WTC11 (cell line): ENCODE measurements at regions not wholly inside any gene's neighbourhood (a gene's known extent, or its start where the extent isn't known, plus 50 kb on each side); places are given as distances from the start of the nearest gene placed in this dataset.

Source experiments
- ATAC-seq: fragments of 200-7000 bp; cut with Tn5 transposase; 2 replicates; pipeline ENCODE4 v1.10.0; 2021; ENCODE audit warnings: mild to moderate bottlenecking, moderate library complexity
- CTCF ChIA-PET: fragments of 300-600 bp; sonication (Branson Sonifier 250); formaldehyde crosslinking; loops from one replicate; lab custom pipeline; 2021; ENCODE audit warnings: antibody characterized with exemption; lab: Charles Lee
- POLR2A ChIA-PET: fragments of 350-600 bp; sonication (Branson Sonifier 250); formaldehyde crosslinking; loops from one replicate; lab custom pipeline; 2021; ENCODE audit warnings: antibody characterized with exemption; lab: Charles Lee
- DNase-seq: peaks from one replicate; pipeline ENCODE4 v3.0.0; 2021; ENCODE audit warnings: low spot score
- H3K27ac Mint-ChIP-seq: 2 replicates; pipeline ENCODE4 v1.8.0; 2021; ENCODE audit warnings: mixed read lengths
- H3K27me3 Mint-ChIP-seq: 2 replicates; pipeline ENCODE4 v1.8.0; 2021; ENCODE audit warnings: low read depth, mild to moderate bottlenecking, moderate library complexity, mixed read lengths
- H3K36me3 Mint-ChIP-seq: 2 replicates; pipeline ENCODE4 v1.8.0; 2021; ENCODE audit warnings: mixed read lengths
- H3K4me1 Mint-ChIP-seq: 2 replicates; pipeline ENCODE4 v1.8.0; 2022; ENCODE audit warnings: mixed read lengths
- H3K4me3 Mint-ChIP-seq: 2 replicates; pipeline ENCODE4 v1.8.0; 2021; ENCODE audit warnings: mild to moderate bottlenecking, moderate library complexity, mixed read lengths
- H3K9me3 Mint-ChIP-seq: 2 replicates; pipeline ENCODE4 v1.8.0; 2021; ENCODE audit warnings: mixed read lengths
- ATF1 ChIP-seq: sonication (generic); formaldehyde crosslinking; IDR thresholded peaks from 2 replicates; pipeline ENCODE4 v1.8.1; 2023; ENCODE audit warnings: mild to moderate bottlenecking, moderate library complexity, missing genetic modification reagents
- ETV6 ChIP-seq: sonication (generic); formaldehyde crosslinking; IDR thresholded peaks from 2 replicates; pipeline ENCODE4 v1.8.1; 2022; ENCODE audit warnings: mild to moderate bottlenecking, missing genetic modification reagents
- FOXJ3 ChIP-seq: sonication (generic); formaldehyde crosslinking; IDR thresholded peaks from 2 replicates; pipeline ENCODE4 v1.9.0; 2021; ENCODE audit warnings: missing genetic modification reagents, mild to moderate bottlenecking, borderline replicate concordance
- GABPB1 ChIP-seq: sonication (generic); formaldehyde crosslinking; IDR thresholded peaks from 2 replicates; pipeline ENCODE4 v1.8.1; 2023; ENCODE audit warnings: mild to moderate bottlenecking, missing genetic modification reagents
- MYBL2 ChIP-seq: sonication (generic); formaldehyde crosslinking; IDR thresholded peaks from 2 replicates; pipeline ENCODE4 v1.8.1; 2023; ENCODE audit warnings: mild to moderate bottlenecking, moderate library complexity, missing genetic modification reagents
- OVOL2 ChIP-seq: fragments of 250-450 bp; sonication (Bioruptor Pico); IDR thresholded peaks from 2 replicates; pipeline ENCODE4 v1.9.0; 2021; ENCODE audit warnings: mild to moderate bottlenecking, borderline replicate concordance
- PRRX2 ChIP-seq: fragments of 250-450 bp; sonication (Bioruptor Pico); IDR thresholded peaks from 2 replicates; pipeline ENCODE4 v1.8.0; 2021; ENCODE audit warnings: mild to moderate bottlenecking
- SP1 ChIP-seq: sonication (generic); formaldehyde crosslinking; conservative IDR thresholded peaks from 2 replicates; pipeline ENCODE4 v1.8.1; 2022; ENCODE audit warnings: missing genetic modification reagents
- ZNF396 ChIP-seq: fragments of 250-450 bp; sonication (Bioruptor Pico); IDR thresholded peaks from 2 replicates; pipeline ENCODE4 v1.8.0; 2021; ENCODE audit warnings: mild to moderate bottlenecking, moderate library complexity, borderline replicate concordance
- TF ChIP-seq, protein P1 (sequence below): sonication (generic); formaldehyde crosslinking; IDR thresholded peaks from 2 replicates; pipeline ENCODE4 v1.8.0; 2023; ENCODE audit warnings: missing genetic modification reagents, mild to moderate bottlenecking, borderline replicate concordance
- TF ChIP-seq, protein P2 (sequence below): fragments of 250-450 bp; sonication (Bioruptor Pico); IDR thresholded peaks from 2 replicates; pipeline ENCODE4 v1.9.0; 2021; ENCODE audit warnings: moderate library complexity, mild to moderate bottlenecking, inconsistent platforms, borderline replicate concordance
- TF ChIP-seq, protein P3 (sequence below): fragments of 250-450 bp; sonication (Bioruptor Pico); IDR thresholded peaks from 2 replicates; pipeline ENCODE4 v1.9.0; 2021; ENCODE audit warnings: mild to moderate bottlenecking, borderline replicate concordance
- TF ChIP-seq, protein P4 (sequence below): sonication (generic); formaldehyde crosslinking; IDR thresholded peaks from 2 replicates; pipeline ENCODE4 v1.8.1; 2022; ENCODE audit warnings: missing genetic modification reagents, borderline replicate concordance
- TF ChIP-seq, protein P5 (sequence below): sonication (generic); formaldehyde crosslinking; IDR thresholded peaks from 2 replicates; pipeline ENCODE4 v1.8.1; 2023; ENCODE audit warnings: mild to moderate bottlenecking, moderate library complexity, missing genetic modification reagents
- TF ChIP-seq, protein P6 (sequence below): sonication (generic); formaldehyde crosslinking; IDR thresholded peaks from 2 replicates; pipeline ENCODE4 v1.8.1; 2023; ENCODE audit warnings: mild to moderate bottlenecking, missing genetic modification reagents, moderate library complexity
- TF ChIP-seq, protein P7 (sequence below): sonication (generic); formaldehyde crosslinking; IDR thresholded peaks from 2 replicates; pipeline ENCODE4 v1.8.0; 2022; ENCODE audit warnings: missing genetic modification reagents
- TF ChIP-seq, protein P8 (sequence below): sonication (generic); formaldehyde crosslinking; IDR thresholded peaks from 2 replicates; pipeline ENCODE4 v1.8.1; 2023; ENCODE audit warnings: mild to moderate bottlenecking, missing genetic modification reagents, moderate library complexity
- TF ChIP-seq, protein P9 (sequence below): sonication (generic); formaldehyde crosslinking; IDR thresholded peaks from 2 replicates; pipeline ENCODE4 v1.8.1; 2022; ENCODE audit warnings: low read depth, mild to moderate bottlenecking, moderate library complexity, missing genetic modification reagents, borderline replicate concordance

DNA sequence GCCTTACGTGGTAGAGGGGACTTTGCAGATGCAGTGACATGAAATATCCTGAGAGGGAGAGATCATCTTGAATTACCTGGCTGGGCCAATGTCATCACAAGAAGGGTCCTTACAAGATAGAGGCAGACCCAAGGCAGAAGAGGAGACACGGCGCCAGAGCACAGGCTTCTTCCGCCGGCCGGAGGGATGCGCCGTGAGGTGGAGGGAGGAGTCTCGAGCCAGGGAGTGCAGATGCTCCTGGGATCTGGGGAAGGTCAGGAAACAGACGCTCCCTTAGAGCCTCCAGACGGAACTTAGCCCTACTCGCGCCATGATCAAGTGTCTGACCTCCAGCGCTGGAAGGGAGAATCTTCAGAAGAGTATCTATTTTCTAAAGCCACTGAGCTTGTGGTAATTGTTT lies 304.8 kb downstream of the GLRX3 start:
- peaks cover 91% of the 10 kb centered on the region for H3K9me3 Mint-ChIP-seq
- POLR2A ChIA-PET, result no interaction called here
- peaks cover 32% of the 10 kb centered on the region for H3K27me3 Mint-ChIP-seq
- ATAC-seq (no peak), DNase-seq (no peak)
- H3K36me3 Mint-ChIP-seq, result peaks cover 95% of the 10 kb centered on the region
- CTCF ChIA-PET, result no interaction called here
- no peak overlapping the region for H3K27ac Mint-ChIP-seq
- H3K4me1 Mint-ChIP-seq, result no peaks in the 10 kb centered on the region
- H3K4me3 Mint-ChIP-seq, result no peak overlapping the region
- no peak for TF ChIP-seq PRRX2 (CRISPR knock-in tag)
- no peak for TF ChIP-seq OVOL2 (CRISPR knock-in tag)
- TF ChIP-seq, protein P1, sequence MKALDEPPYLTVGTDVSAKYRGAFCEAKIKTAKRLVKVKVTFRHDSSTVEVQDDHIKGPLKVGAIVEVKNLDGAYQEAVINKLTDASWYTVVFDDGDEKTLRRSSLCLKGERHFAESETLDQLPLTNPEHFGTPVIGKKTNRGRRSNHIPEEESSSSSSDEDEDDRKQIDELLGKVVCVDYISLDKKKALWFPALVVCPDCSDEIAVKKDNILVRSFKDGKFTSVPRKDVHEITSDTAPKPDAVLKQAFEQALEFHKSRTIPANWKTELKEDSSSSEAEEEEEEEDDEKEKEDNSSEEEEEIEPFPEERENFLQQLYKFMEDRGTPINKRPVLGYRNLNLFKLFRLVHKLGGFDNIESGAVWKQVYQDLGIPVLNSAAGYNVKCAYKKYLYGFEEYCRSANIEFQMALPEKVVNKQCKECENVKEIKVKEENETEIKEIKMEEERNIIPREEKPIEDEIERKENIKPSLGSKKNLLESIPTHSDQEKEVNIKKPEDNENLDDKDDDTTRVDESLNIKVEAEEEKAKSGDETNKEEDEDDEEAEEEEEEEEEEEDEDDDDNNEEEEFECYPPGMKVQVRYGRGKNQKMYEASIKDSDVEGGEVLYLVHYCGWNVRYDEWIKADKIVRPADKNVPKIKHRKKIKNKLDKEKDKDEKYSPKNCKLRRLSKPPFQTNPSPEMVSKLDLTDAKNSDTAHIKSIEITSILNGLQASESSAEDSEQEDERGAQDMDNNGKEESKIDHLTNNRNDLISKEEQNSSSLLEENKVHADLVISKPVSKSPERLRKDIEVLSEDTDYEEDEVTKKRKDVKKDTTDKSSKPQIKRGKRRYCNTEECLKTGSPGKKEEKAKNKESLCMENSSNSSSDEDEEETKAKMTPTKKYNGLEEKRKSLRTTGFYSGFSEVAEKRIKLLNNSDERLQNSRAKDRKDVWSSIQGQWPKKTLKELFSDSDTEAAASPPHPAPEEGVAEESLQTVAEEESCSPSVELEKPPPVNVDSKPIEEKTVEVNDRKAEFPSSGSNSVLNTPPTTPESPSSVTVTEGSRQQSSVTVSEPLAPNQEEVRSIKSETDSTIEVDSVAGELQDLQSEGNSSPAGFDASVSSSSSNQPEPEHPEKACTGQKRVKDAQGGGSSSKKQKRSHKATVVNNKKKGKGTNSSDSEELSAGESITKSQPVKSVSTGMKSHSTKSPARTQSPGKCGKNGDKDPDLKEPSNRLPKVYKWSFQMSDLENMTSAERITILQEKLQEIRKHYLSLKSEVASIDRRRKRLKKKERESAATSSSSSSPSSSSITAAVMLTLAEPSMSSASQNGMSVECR, result no peak
- TF ChIP-seq GABPB1 (CRISPR knock-in tag), result no peak
- TF ChIP-seq SP1 (CRISPR knock-in tag), result no peak
- TF ChIP-seq, protein P2, sequence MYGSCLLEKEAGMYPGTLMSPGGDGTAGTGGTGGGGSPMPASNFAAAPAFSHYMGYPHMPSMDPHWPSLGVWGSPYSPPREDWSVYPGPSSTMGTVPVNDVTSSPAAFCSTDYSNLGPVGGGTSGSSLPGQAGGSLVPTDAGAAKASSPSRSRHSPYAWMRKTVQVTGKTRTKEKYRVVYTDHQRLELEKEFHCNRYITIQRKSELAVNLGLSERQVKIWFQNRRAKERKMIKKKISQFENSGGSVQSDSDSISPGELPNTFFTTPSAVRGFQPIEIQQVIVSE (CRISPR knock-in tag), result no peak
- TF ChIP-seq, protein P3, sequence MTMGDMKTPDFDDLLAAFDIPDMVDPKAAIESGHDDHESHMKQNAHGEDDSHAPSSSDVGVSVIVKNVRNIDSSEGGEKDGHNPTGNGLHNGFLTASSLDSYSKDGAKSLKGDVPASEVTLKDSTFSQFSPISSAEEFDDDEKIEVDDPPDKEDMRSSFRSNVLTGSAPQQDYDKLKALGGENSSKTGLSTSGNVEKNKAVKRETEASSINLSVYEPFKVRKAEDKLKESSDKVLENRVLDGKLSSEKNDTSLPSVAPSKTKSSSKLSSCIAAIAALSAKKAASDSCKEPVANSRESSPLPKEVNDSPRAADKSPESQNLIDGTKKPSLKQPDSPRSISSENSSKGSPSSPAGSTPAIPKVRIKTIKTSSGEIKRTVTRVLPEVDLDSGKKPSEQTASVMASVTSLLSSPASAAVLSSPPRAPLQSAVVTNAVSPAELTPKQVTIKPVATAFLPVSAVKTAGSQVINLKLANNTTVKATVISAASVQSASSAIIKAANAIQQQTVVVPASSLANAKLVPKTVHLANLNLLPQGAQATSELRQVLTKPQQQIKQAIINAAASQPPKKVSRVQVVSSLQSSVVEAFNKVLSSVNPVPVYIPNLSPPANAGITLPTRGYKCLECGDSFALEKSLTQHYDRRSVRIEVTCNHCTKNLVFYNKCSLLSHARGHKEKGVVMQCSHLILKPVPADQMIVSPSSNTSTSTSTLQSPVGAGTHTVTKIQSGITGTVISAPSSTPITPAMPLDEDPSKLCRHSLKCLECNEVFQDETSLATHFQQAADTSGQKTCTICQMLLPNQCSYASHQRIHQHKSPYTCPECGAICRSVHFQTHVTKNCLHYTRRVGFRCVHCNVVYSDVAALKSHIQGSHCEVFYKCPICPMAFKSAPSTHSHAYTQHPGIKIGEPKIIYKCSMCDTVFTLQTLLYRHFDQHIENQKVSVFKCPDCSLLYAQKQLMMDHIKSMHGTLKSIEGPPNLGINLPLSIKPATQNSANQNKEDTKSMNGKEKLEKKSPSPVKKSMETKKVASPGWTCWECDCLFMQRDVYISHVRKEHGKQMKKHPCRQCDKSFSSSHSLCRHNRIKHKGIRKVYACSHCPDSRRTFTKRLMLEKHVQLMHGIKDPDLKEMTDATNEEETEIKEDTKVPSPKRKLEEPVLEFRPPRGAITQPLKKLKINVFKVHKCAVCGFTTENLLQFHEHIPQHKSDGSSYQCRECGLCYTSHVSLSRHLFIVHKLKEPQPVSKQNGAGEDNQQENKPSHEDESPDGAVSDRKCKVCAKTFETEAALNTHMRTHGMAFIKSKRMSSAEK (CRISPR knock-in tag), result no peak
- TF ChIP-seq, protein P4, sequence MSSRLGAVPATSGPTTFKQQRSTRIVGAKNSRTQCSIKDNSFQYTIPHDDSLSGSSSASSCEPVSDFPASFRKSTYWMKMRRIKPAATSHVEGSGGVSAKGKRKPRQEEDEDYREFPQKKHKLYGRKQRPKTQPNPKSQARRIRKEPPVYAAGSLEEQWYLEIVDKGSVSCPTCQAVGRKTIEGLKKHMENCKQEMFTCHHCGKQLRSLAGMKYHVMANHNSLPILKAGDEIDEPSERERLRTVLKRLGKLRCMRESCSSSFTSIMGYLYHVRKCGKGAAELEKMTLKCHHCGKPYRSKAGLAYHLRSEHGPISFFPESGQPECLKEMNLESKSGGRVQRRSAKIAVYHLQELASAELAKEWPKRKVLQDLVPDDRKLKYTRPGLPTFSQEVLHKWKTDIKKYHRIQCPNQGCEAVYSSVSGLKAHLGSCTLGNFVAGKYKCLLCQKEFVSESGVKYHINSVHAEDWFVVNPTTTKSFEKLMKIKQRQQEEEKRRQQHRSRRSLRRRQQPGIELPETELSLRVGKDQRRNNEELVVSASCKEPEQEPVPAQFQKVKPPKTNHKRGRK (CRISPR knock-in tag), result no peak
- no peak for TF ChIP-seq ZNF396 (CRISPR knock-in tag)
- TF ChIP-seq, protein P5, sequence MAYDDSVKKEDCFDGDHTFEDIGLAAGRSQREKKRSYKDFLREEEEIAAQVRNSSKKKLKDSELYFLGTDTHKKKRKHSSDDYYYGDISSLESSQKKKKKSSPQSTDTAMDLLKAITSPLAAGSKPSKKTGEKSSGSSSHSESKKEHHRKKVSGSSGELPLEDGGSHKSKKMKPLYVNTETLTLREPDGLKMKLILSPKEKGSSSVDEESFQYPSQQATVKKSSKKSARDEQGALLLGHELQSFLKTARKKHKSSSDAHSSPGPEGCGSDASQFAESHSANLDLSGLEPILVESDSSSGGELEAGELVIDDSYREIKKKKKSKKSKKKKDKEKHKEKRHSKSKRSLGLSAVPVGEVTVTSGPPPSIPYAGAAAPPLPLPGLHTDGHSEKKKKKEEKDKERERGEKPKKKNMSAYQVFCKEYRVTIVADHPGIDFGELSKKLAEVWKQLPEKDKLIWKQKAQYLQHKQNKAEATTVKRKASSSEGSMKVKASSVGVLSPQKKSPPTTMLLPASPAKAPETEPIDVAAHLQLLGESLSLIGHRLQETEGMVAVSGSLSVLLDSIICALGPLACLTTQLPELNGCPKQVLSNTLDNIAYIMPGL (CRISPR knock-in tag), result no peak
- no peak for TF ChIP-seq ETV6 (CRISPR knock-in tag)
- TF ChIP-seq FOXJ3 (CRISPR knock-in tag), result no peak
- TF ChIP-seq, protein P6, sequence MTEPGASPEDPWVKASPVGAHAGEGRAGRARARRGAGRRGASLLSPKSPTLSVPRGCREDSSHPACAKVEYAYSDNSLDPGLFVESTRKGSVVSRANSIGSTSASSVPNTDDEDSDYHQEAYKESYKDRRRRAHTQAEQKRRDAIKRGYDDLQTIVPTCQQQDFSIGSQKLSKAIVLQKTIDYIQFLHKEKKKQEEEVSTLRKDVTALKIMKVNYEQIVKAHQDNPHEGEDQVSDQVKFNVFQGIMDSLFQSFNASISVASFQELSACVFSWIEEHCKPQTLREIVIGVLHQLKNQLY (CRISPR knock-in tag), result no peak
- TF ChIP-seq, protein P7, sequence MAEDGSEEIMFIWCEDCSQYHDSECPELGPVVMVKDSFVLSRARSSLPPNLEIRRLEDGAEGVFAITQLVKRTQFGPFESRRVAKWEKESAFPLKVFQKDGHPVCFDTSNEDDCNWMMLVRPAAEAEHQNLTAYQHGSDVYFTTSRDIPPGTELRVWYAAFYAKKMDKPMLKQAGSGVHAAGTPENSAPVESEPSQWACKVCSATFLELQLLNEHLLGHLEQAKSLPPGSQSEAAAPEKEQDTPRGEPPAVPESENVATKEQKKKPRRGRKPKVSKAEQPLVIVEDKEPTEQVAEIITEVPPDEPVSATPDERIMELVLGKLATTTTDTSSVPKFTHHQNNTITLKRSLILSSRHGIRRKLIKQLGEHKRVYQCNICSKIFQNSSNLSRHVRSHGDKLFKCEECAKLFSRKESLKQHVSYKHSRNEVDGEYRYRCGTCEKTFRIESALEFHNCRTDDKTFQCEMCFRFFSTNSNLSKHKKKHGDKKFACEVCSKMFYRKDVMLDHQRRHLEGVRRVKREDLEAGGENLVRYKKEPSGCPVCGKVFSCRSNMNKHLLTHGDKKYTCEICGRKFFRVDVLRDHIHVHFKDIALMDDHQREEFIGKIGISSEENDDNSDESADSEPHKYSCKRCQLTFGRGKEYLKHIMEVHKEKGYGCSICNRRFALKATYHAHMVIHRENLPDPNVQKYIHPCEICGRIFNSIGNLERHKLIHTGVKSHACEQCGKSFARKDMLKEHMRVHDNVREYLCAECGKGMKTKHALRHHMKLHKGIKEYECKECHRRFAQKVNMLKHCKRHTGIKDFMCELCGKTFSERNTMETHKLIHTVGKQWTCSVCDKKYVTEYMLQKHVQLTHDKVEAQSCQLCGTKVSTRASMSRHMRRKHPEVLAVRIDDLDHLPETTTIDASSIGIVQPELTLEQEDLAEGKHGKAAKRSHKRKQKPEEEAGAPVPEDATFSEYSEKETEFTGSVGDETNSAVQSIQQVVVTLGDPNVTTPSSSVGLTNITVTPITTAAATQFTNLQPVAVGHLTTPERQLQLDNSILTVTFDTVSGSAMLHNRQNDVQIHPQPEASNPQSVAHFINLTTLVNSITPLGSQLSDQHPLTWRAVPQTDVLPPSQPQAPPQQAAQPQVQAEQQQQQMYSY (CRISPR knock-in tag), result no peak
- TF ChIP-seq, protein P8, sequence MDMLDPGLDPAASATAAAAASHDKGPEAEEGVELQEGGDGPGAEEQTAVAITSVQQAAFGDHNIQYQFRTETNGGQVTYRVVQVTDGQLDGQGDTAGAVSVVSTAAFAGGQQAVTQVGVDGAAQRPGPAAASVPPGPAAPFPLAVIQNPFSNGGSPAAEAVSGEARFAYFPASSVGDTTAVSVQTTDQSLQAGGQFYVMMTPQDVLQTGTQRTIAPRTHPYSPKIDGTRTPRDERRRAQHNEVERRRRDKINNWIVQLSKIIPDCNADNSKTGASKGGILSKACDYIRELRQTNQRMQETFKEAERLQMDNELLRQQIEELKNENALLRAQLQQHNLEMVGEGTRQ (CRISPR knock-in tag), result no peak
- no peak for TF ChIP-seq MYBL2
- TF ChIP-seq ATF1 (CRISPR knock-in tag), result no peak
- TF ChIP-seq, protein P9, sequence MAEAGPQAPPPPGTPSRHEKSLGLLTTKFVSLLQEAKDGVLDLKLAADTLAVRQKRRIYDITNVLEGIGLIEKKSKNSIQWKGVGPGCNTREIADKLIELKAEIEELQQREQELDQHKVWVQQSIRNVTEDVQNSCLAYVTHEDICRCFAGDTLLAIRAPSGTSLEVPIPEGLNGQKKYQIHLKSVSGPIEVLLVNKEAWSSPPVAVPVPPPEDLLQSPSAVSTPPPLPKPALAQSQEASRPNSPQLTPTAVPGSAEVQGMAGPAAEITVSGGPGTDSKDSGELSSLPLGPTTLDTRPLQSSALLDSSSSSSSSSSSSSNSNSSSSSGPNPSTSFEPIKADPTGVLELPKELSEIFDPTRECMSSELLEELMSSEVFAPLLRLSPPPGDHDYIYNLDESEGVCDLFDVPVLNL (CRISPR knock-in tag), result no peak
